HG02973 (cell line): ENCODE measurements at regions not wholly inside any gene's neighbourhood (a gene's known extent, or its start where the extent isn't known, plus 50 kb on each side); places are given as distances from the start of the nearest gene placed in this dataset.
"Not testable (repeated sequence)": the region's sequence is repeated elsewhere in the genome, so short reads cannot be mapped to it uniquely, and the experiment has no call there.

Source experiments
- ATAC-seq: cut with Tn5 transposase; IDR thresholded peaks from one replicate; pipeline ENCODE4 v1.9.1; 2021; ENCODE audit warnings: moderate library complexity; ENCODE audit not compliant: unreplicated experiment

GRCh38 chr1:70812442-70813109 is 235.0 kb downstream of the PTGER3 start:
- no peak for ATAC-seq

- ATAC-seq, result no peak
Measured at GRCh38 chr1:70818401-70818800, 229.2 kb downstream of the PTGER3 start.

- ATAC-seq, result no peak
Measured at GRCh38 chr1:70819231-70819630, 228.4 kb downstream of the PTGER3 start.

GRCh38 chr1:70819785-70820184 is 227.8 kb downstream of the PTGER3 start:
- ATAC-seq, result no peak

- no peak for ATAC-seq
Measured at GRCh38 chr1:70820396-70820795, 227.2 kb downstream of the PTGER3 start.

GRCh38 chr1:70820995-70821394 is 226.6 kb downstream of the PTGER3 start:
- ATAC-seq, result no peak

GRCh38 chr1:70826428-70826827 is 221.2 kb downstream of the PTGER3 start:
- no peak for ATAC-seq

- ATAC-seq, result no peak
Measured at GRCh38 chr1:70827030-70827429, 220.6 kb downstream of the PTGER3 start.

- no peak for ATAC-seq
Measured at GRCh38 chr1:70828177-70828576, 219.4 kb downstream of the PTGER3 start.

GRCh38 chr1:70834365-70834764 is 213.3 kb downstream of the PTGER3 start:
- ATAC-seq, result not testable (repeated sequence)

- ATAC-seq, result no peak
Measured at GRCh38 chr1:70836456-70836855, 211.2 kb downstream of the PTGER3 start.

- ATAC-seq, result no peak
Measured at GRCh38 chr1:70840260-70840953, 207.2 kb downstream of the PTGER3 start.

- ATAC-seq, result no peak
Measured at GRCh38 chr1:70842562-70842961, 205.1 kb downstream of the PTGER3 start.

GRCh38 chr1:70843452-70843851 is 204.2 kb downstream of the PTGER3 start:
- ATAC-seq, result no peak

GRCh38 chr1:70847013-70847412 is 200.6 kb downstream of the PTGER3 start:
- no peak for ATAC-seq

- ATAC-seq, result no peak
Measured at GRCh38 chr1:70855203-70855602, 192.4 kb downstream of the PTGER3 start.

- no peak for ATAC-seq
Measured at GRCh38 chr1:70856201-70856600, 191.4 kb downstream of the PTGER3 start.

GRCh38 chr1:70863239-70863638 is 184.4 kb downstream of the PTGER3 start:
- no peak for ATAC-seq

- no peak for ATAC-seq
Measured at GRCh38 chr1:70864302-70864701, 183.3 kb downstream of the PTGER3 start.

- ATAC-seq, result no peak
Measured at GRCh38 chr1:70866542-70867264, 180.9 kb downstream of the PTGER3 start.

- no peak for ATAC-seq
Measured at GRCh38 chr1:70871790-70872189, 175.8 kb downstream of the PTGER3 start.

- no peak for ATAC-seq
Measured at GRCh38 chr1:70874063-70874462, 173.6 kb downstream of the PTGER3 start.
